ENCODE measurements at regions not wholly inside any gene's neighbourhood (a gene's known extent, or its start where the extent isn't known, plus 50 kb on each side); places are given as distances from the start of the nearest gene placed in this dataset.
A peak's percentile ranks its signal among the peaks of the same experiment; 100 is the strongest.

DNA sequence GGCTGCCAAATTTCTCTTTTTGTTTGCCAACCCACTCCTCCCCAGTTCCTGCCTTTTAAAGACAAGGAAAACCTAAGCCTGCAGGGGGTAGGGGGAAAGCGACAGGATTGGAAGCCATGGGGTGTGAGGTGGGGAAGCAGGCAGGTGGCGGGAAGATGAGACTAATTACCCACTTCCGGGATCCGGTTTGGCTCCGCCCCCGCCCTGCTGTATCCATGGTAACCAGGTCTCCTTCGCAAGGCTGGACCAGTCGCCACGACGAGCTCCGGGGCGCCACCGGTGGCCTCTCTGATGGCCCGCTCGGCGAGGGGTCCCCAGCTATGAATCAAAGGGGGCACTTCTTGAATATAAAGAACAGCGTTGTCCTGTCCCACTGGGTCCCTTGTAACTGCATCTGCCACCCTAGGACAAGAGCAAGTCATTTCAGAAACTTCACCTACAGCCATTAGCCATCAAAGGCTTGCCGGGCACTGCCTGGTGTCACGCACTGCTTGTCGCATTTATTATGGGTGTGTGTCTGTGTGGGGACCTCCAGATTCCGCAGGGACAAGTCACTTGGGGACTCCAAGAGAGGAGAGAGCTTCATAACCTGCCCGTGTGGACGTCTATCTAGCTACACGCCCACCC, 55.4 kb upstream of the LMTK2 start (continued):
- TF ChIP-seq, protein P1, sequence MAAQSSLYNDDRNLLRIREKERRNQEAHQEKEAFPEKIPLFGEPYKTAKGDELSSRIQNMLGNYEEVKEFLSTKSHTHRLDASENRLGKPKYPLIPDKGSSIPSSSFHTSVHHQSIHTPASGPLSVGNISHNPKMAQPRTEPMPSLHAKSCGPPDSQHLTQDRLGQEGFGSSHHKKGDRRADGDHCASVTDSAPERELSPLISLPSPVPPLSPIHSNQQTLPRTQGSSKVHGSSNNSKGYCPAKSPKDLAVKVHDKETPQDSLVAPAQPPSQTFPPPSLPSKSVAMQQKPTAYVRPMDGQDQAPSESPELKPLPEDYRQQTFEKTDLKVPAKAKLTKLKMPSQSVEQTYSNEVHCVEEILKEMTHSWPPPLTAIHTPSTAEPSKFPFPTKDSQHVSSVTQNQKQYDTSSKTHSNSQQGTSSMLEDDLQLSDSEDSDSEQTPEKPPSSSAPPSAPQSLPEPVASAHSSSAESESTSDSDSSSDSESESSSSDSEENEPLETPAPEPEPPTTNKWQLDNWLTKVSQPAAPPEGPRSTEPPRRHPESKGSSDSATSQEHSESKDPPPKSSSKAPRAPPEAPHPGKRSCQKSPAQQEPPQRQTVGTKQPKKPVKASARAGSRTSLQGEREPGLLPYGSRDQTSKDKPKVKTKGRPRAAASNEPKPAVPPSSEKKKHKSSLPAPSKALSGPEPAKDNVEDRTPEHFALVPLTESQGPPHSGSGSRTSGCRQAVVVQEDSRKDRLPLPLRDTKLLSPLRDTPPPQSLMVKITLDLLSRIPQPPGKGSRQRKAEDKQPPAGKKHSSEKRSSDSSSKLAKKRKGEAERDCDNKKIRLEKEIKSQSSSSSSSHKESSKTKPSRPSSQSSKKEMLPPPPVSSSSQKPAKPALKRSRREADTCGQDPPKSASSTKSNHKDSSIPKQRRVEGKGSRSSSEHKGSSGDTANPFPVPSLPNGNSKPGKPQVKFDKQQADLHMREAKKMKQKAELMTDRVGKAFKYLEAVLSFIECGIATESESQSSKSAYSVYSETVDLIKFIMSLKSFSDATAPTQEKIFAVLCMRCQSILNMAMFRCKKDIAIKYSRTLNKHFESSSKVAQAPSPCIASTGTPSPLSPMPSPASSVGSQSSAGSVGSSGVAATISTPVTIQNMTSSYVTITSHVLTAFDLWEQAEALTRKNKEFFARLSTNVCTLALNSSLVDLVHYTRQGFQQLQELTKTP (IDR thresholded peaks at IDR 0.05; ENCODE audit: low read depth in 1 of 2, partially characterized antibody in 2 of 2), result no peak
- TF ChIP-seq ELF1 (tag; IDR thresholded peaks at IDR 0.05) (peak; percentile 64), MEIS2 (IDR thresholded peaks at IDR 0.05; ENCODE audit: partially characterized antibody) (no peak), ZNF707 (CRISPR knock-in tag; conservative IDR thresholded peaks at IDR 0.05) (no peak), ZNF197 (CRISPR knock-in tag; IDR thresholded peaks at IDR 0.05; ENCODE audit: low read depth) (no peak), CSDE1 (IDR thresholded peaks at IDR 0.05) (peak in 1 of 2 experiments; percentile 73; a peak in 2 of 4 replicates), EZH2 (IDR thresholded peaks at IDR 0.05; ENCODE audit: borderline replicate concordance, low read depth, low read length) (no peak), PPARD (CRISPR knock-in tag; IDR thresholded peaks at IDR 0.05) (no peak), SETDB1 (IDR thresholded peaks at IDR 0.05; ENCODE audit: low read length) (no peak), BCOR (IDR thresholded peaks at IDR 0.05) (no peak), RBM14 (IDR thresholded peaks at IDR 0.05; ENCODE audit: borderline replicate concordance, insufficient read depth, low read depth, low read length) (no peak), CEBPB (tag; IDR thresholded peaks at IDR 0.05) (no peak), ZNF431 (CRISPR knock-in tag; IDR thresholded peaks at IDR 0.05) (no peak), TBL1XR1 (IDR thresholded peaks at IDR 0.05; ENCODE audit: low read length in 2 of 2) (no peak), ZNF830 (CRISPR knock-in tag; IDR thresholded peaks at IDR 0.05) (no peak), ZNF140 (CRISPR knock-in tag; IDR thresholded peaks at IDR 0.05) (no peak), SRSF7 (optimal IDR thresholded peaks at IDR 0.05; ENCODE audit: low read depth, low read length) (no peak), FOS (IDR thresholded peaks at IDR 0.05; ENCODE audit: extremely low read depth, insufficient read length) (no peak)
- TF ChIP-seq, protein P2, sequence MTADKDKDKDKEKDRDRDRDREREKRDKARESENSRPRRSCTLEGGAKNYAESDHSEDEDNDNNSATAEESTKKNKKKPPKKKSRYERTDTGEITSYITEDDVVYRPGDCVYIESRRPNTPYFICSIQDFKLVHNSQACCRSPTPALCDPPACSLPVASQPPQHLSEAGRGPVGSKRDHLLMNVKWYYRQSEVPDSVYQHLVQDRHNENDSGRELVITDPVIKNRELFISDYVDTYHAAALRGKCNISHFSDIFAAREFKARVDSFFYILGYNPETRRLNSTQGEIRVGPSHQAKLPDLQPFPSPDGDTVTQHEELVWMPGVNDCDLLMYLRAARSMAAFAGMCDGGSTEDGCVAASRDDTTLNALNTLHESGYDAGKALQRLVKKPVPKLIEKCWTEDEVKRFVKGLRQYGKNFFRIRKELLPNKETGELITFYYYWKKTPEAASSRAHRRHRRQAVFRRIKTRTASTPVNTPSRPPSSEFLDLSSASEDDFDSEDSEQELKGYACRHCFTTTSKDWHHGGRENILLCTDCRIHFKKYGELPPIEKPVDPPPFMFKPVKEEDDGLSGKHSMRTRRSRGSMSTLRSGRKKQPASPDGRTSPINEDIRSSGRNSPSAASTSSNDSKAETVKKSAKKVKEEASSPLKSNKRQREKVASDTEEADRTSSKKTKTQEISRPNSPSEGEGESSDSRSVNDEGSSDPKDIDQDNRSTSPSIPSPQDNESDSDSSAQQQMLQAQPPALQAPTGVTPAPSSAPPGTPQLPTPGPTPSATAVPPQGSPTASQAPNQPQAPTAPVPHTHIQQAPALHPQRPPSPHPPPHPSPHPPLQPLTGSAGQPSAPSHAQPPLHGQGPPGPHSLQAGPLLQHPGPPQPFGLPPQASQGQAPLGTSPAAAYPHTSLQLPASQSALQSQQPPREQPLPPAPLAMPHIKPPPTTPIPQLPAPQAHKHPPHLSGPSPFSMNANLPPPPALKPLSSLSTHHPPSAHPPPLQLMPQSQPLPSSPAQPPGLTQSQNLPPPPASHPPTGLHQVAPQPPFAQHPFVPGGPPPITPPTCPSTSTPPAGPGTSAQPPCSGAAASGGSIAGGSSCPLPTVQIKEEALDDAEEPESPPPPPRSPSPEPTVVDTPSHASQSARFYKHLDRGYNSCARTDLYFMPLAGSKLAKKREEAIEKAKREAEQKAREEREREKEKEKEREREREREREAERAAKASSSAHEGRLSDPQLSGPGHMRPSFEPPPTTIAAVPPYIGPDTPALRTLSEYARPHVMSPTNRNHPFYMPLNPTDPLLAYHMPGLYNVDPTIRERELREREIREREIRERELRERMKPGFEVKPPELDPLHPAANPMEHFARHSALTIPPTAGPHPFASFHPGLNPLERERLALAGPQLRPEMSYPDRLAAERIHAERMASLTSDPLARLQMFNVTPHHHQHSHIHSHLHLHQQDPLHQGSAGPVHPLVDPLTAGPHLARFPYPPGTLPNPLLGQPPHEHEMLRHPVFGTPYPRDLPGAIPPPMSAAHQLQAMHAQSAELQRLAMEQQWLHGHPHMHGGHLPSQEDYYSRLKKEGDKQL (CRISPR knock-in tag; IDR thresholded peaks at IDR 0.05; ENCODE audit: borderline replicate concordance), result no peak
- TF ChIP-seq, protein P3, sequence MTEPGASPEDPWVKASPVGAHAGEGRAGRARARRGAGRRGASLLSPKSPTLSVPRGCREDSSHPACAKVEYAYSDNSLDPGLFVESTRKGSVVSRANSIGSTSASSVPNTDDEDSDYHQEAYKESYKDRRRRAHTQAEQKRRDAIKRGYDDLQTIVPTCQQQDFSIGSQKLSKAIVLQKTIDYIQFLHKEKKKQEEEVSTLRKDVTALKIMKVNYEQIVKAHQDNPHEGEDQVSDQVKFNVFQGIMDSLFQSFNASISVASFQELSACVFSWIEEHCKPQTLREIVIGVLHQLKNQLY (CRISPR knock-in tag; conservative IDR thresholded peaks at IDR 0.05), result no peak

All from K562 (cell line).